Astrocyte (in vitro differentiated cells and primary cell): ENCODE measurements at regions not wholly inside any gene's neighbourhood (a gene's known extent, or its start where the extent isn't known, plus 50 kb on each side); places are given as distances from the start of the nearest gene placed in this dataset.

ENCODE experiments used
- DNase-seq: peaks from one replicate; pipeline ENCODE4 v3.0.0-alpha.2; 2010; ENCODE audit warnings: low read depth
- FAIRE-seq: peaks from 2 replicates; lab custom pipeline; 2011; peaks lifted over from hg19 to GRCh38; lab: Jason Lieb, UNC
- H2AFZ ChIP-seq: 2 replicates; pipeline ENCODE4 v1.6.0; 2012; ENCODE audit warnings: low read depth, low read length, inconsistent platforms
- H3K27ac ChIP-seq: 2 replicates; pipeline ENCODE4 v1.5.1; 2011; ENCODE audit warnings: low read depth, low read length, inconsistent platforms
- H3K27me3 ChIP-seq: 2 replicates; pipeline ENCODE4 v1.6.0; 2011; ENCODE audit warnings: low read length, inconsistent platforms; ENCODE audit not compliant: insufficient read depth
- H3K36me3 ChIP-seq: 2 replicates; pipeline ENCODE4 v1.5.1; 2011; ENCODE audit warnings: low read length, inconsistent platforms; ENCODE audit not compliant: insufficient read depth
- H3K4me1 ChIP-seq: 2 replicates; pipeline ENCODE4 v1.5.1; 2011; ENCODE audit warnings: low read length, inconsistent platforms; ENCODE audit not compliant: insufficient read depth
- H3K4me2 ChIP-seq: 2 replicates; pipeline ENCODE4 v1.6.0; 2012; ENCODE audit warnings: low read length, inconsistent platforms
- H3K4me3 ChIP-seq: 2 replicates; pipeline ENCODE4 v1.5.1; 2011; ENCODE audit warnings: low read depth, mild to moderate bottlenecking, low read length, inconsistent platforms; ENCODE audit not compliant: insufficient read depth
- H3K79me2 ChIP-seq: 2 replicates; pipeline ENCODE4 v1.6.0; 2012; ENCODE audit warnings: mild to moderate bottlenecking, low read length, inconsistent platforms; ENCODE audit not compliant: insufficient read depth
- H3K9ac ChIP-seq: 2 replicates; pipeline ENCODE4 v1.6.0; 2012; ENCODE audit warnings: mild to moderate bottlenecking, low read length, inconsistent platforms
- H3K9me3 ChIP-seq: 2 replicates; pipeline ENCODE4 v1.5.1; 2012; ENCODE audit warnings: low read depth, mild to moderate bottlenecking, low read length, inconsistent platforms; ENCODE audit not compliant: insufficient read depth
- H4K20me1 ChIP-seq: 2 replicates; pipeline ENCODE4 v1.6.0; 2012; ENCODE audit warnings: low read length, inconsistent platforms; ENCODE audit not compliant: insufficient read depth
- H3K27ac Mint-ChIP-seq: one replicate; pipeline ENCODE4 v1.8.0; 2021; ENCODE audit warnings: mild to moderate bottlenecking, mixed read lengths; ENCODE audit not compliant: unreplicated experiment
- H3K27me3 Mint-ChIP-seq: one replicate; pipeline ENCODE4 v1.8.0; 2021; ENCODE audit warnings: low read depth, mixed read lengths; ENCODE audit not compliant: unreplicated experiment
- H3K36me3 Mint-ChIP-seq: one replicate; pipeline ENCODE4 v1.8.0; 2021; ENCODE audit warnings: low read depth, mixed read lengths; ENCODE audit not compliant: unreplicated experiment
- H3K4me1 Mint-ChIP-seq: one replicate; pipeline ENCODE4 v1.8.0; 2021; ENCODE audit warnings: low read depth, mixed read lengths; ENCODE audit not compliant: unreplicated experiment
- H3K4me3 Mint-ChIP-seq: one replicate; pipeline ENCODE4 v1.8.0; 2021; ENCODE audit warnings: mild to moderate bottlenecking, moderate library complexity, mixed read lengths; ENCODE audit not compliant: unreplicated experiment
- H3K9me3 Mint-ChIP-seq: one replicate; pipeline ENCODE4 v1.8.0; 2021; ENCODE audit warnings: mild to moderate bottlenecking, mixed read lengths; ENCODE audit not compliant: unreplicated experiment
- CTCF ChIP-seq: IDR thresholded peaks from 2 replicates; pipeline ENCODE4 v1.5.1; 2011; ENCODE audit warnings: low read depth, mild to moderate bottlenecking, inconsistent platforms, low read length, moderate library complexity; ENCODE audit not compliant: insufficient read depth
- EZH2 ChIP-seq: IDR thresholded peaks from 2 replicates; pipeline ENCODE4 v1.6.1; 2012; ENCODE audit warnings: mild to moderate bottlenecking, low read length, inconsistent platforms; ENCODE audit not compliant: insufficient read depth

GRCh38 chr10:43846968-43847367, 198.3 kb upstream of the ZNF32 start:
- Mint-ChIP-seq H3K27ac (no peak overlapping the region), H3K36me3 (no peaks in the 10 kb centered on the region), H3K27me3 (peaks cover 8% of the 10 kb centered on the region), H3K4me3 (no peak overlapping the region), H3K4me1 (peaks cover 35% of the 10 kb centered on the region), H3K9me3 (no peaks in the 10 kb centered on the region)
- peaks cover 11% of the 10 kb centered on the region for H3K4me1 ChIP-seq
- no peak overlapping the region for H2AFZ ChIP-seq
- H3K4me2 ChIP-seq: no peak overlapping the region
- TF ChIP-seq EZH2 (no peak), CTCF (no peak)
- no peak overlapping the region for H3K4me3 ChIP-seq
- H3K36me3 ChIP-seq: no peaks in the 10 kb centered on the region
- no peak overlapping the region for H3K27ac ChIP-seq
- no peaks in the 10 kb centered on the region for H3K79me2 ChIP-seq
- no peak for DNase-seq
- H3K9me3 ChIP-seq: no peaks in the 10 kb centered on the region
- H3K9ac ChIP-seq: no peak overlapping the region
- peaks cover 7% of the 10 kb centered on the region for H3K27me3 ChIP-seq
- no peak for FAIRE-seq
- H4K20me1 ChIP-seq: no peaks in the 10 kb centered on the region

- Histone ChIP-seq H3K27ac (no peak overlapping the region), H3K9me3 (no peaks in the 10 kb centered on the region), H3K4me3 (no peak overlapping the region), H3K36me3 (no peaks in the 10 kb centered on the region), H3K9ac (no peak overlapping the region), H3K79me2 (no peaks in the 10 kb centered on the region), H4K20me1 (no peaks in the 10 kb centered on the region), H3K4me2 (no peak overlapping the region), H2AFZ (no peak overlapping the region), H3K27me3 (peaks cover 7% of the 10 kb centered on the region), H3K4me1 (peaks cover 11% of the 10 kb centered on the region)
- peaks cover 35% of the 10 kb centered on the region for H3K4me1 Mint-ChIP-seq
- TF ChIP-seq CTCF: no peak
- no peak for TF ChIP-seq EZH2
- FAIRE-seq (no peak), DNase-seq (peak; percentile 44)
- H3K27ac Mint-ChIP-seq: no peak overlapping the region
- no peaks in the 10 kb centered on the region for H3K36me3 Mint-ChIP-seq
- H3K27me3 Mint-ChIP-seq: peaks cover 8% of the 10 kb centered on the region
- no peak overlapping the region for H3K4me3 Mint-ChIP-seq
- no peaks in the 10 kb centered on the region for H3K9me3 Mint-ChIP-seq
These were observed 197.6 kb upstream of the ZNF32 start for GRCh38 chr10:43846187-43846680.

GRCh38 chr10:43845121-43845520, 196.4 kb upstream of the ZNF32 start:
- Histone ChIP-seq H3K9ac (no peak overlapping the region), H4K20me1 (no peaks in the 10 kb centered on the region), H3K4me3 (no peak overlapping the region), H3K9me3 (no peaks in the 10 kb centered on the region), H2AFZ (no peak overlapping the region), H3K36me3 (no peaks in the 10 kb centered on the region), H3K27ac (no peak overlapping the region), H3K79me2 (no peaks in the 10 kb centered on the region), H3K4me2 (no peak overlapping the region), H3K4me1 (peaks cover 11% of the 10 kb centered on the region), H3K27me3 (peaks cover 13% of the 10 kb centered on the region)
- no peak overlapping the region for H3K4me3 Mint-ChIP-seq
- FAIRE-seq (no peak), DNase-seq (no peak)
- H3K36me3 Mint-ChIP-seq: no peaks in the 10 kb centered on the region
- H3K27me3 Mint-ChIP-seq: peaks cover 15% of the 10 kb centered on the region
- H3K27ac Mint-ChIP-seq: peak overlapping the region; percentile 38
- H3K9me3 Mint-ChIP-seq: no peaks in the 10 kb centered on the region
- TF ChIP-seq EZH2 (no peak), CTCF (no peak)
- peaks cover 35% of the 10 kb centered on the region for H3K4me1 Mint-ChIP-seq
